Endodermal cell (in vitro differentiated cells): ENCODE measurements at regions not wholly inside any gene's neighbourhood (a gene's known extent, or its start where the extent isn't known, plus 50 kb on each side); places are given as distances from the start of the nearest gene placed in this dataset.

Experiments used
- DNase-seq: peaks from one replicate; pipeline ENCODE4 v3.0.0-alpha.2; 2017
- H3K27ac ChIP-seq: 2 replicates; pipeline ENCODE4 v1.5.1; 2013; ENCODE audit warnings: mild to moderate bottlenecking, low read depth, low read length, moderate library complexity
- H3K27me3 ChIP-seq: 2 replicates; pipeline ENCODE4 v1.6.1; 2013; ENCODE audit warnings: mild to moderate bottlenecking, low read length, moderate library complexity; ENCODE audit not compliant: insufficient read depth, control insufficient read depth, poor library complexity, severe bottlenecking
- H3K36me3 ChIP-seq: 2 replicates; pipeline ENCODE4 v1.7.0; 2013; ENCODE audit warnings: mild to moderate bottlenecking, low read length, moderate library complexity; ENCODE audit not compliant: control insufficient read depth, insufficient read depth
- H3K4me1 ChIP-seq: one replicate; pipeline ENCODE4 v1.7.0; 2013; ENCODE audit warnings: low read length; ENCODE audit not compliant: control insufficient read depth, insufficient read depth
- H3K4me3 ChIP-seq: 2 replicates; pipeline ENCODE4 v1.5.1; 2013; ENCODE audit warnings: mild to moderate bottlenecking, low read length, moderate library complexity
- H3K9ac ChIP-seq: 2 replicates; pipeline ENCODE4 v1.6.1; 2013; ENCODE audit warnings: mild to moderate bottlenecking, low read length, moderate library complexity; ENCODE audit not compliant: poor library complexity, severe bottlenecking; ENCODE audit errors: extremely low read depth
- H3K9me3 ChIP-seq: 2 replicates; pipeline ENCODE4 v1.6.1; 2013; ENCODE audit warnings: mild to moderate bottlenecking, low read length, moderate library complexity; ENCODE audit not compliant: control insufficient read depth
- H3K27ac Mint-ChIP-seq: 2 replicates; pipeline ENCODE4 v1.8.0; 2020; ENCODE audit warnings: mixed read lengths
- H3K27me3 Mint-ChIP-seq: 2 replicates; pipeline ENCODE4 v1.8.0; 2021; ENCODE audit warnings: mild to moderate bottlenecking, mixed read lengths; ENCODE audit not compliant: insufficient read depth
- H3K36me3 Mint-ChIP-seq: 2 replicates; pipeline ENCODE4 v1.8.0; 2020; ENCODE audit warnings: low read depth, mixed read lengths
- H3K4me1 Mint-ChIP-seq: 2 replicates; pipeline ENCODE4 v1.8.0; 2020; ENCODE audit warnings: mixed read lengths
- H3K4me3 Mint-ChIP-seq: 2 replicates; pipeline ENCODE4 v1.8.0; 2020; ENCODE audit warnings: mild to moderate bottlenecking, moderate library complexity, mixed read lengths
- H3K9me3 Mint-ChIP-seq: 2 replicates; pipeline ENCODE4 v1.8.0; 2020; ENCODE audit warnings: mild to moderate bottlenecking, mixed read lengths
- WGBS, 2 experiments: methylation state at CpG; one replicate each; pipeline versions ENCODE4 v1.1.5 to v1.1.7; 2013; ENCODE audit warnings: missing lambda C conversion rate in 2 of 2, mixed read lengths in 1 of 2; ENCODE audit not compliant: insufficient coverage in 1 of 2, insufficient read length in 1 of 2; 5-methylcytosine and 5-hydroxymethylcytosine counted together
- TF ChIP-seq, protein P1 (sequence below): fragments of 200-600 bp; sonication (generic); conservative IDR thresholded peaks from 2 replicates; pipeline ENCODE4 v1.5.0; 2021; ENCODE audit warnings: antibody characterized with exemption, mild to moderate bottlenecking

DNA sequence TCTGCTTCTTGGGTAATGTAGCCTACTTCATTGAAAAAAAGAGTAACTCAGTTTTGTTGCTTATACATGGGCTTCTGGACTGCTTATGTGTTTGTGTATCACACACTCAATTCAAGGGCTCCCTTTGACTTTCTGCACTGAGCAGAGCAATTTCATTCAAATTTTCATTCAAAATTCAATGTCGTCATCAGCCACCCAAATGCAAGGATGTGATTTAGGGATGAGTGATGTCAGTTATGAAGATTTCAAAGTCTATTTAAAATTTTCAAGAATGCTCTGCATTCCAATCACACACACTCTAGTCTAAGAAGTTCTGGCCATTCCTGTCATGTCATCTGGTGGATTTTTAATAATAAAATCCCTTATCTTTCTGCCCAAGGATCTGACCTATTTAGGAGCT is 344.5 kb upstream of the ZFP64 start:
- Histone ChIP-seq H3K4me3 (no peak overlapping the region), H3K9ac (no peak overlapping the region), H3K4me1 (no peaks in the 10 kb centered on the region), H3K27ac (no peak overlapping the region), H3K27me3 (no peaks in the 10 kb centered on the region), H3K36me3 (no peaks in the 10 kb centered on the region), H3K9me3 (no peaks in the 10 kb centered on the region)
- Mint-ChIP-seq H3K4me1 (no peaks in the 10 kb centered on the region), H3K9me3 (peaks cover 4% of the 10 kb centered on the region), H3K4me3 (no peak overlapping the region), H3K36me3 (no peaks in the 10 kb centered on the region), H3K27me3 (no peaks in the 10 kb centered on the region), H3K27ac (no peak overlapping the region)
- DNase-seq: no peak
- WGBS, 2 experiments: no CpG with 5 or more reads among the region's 1 CpG
- TF ChIP-seq, protein P1, sequence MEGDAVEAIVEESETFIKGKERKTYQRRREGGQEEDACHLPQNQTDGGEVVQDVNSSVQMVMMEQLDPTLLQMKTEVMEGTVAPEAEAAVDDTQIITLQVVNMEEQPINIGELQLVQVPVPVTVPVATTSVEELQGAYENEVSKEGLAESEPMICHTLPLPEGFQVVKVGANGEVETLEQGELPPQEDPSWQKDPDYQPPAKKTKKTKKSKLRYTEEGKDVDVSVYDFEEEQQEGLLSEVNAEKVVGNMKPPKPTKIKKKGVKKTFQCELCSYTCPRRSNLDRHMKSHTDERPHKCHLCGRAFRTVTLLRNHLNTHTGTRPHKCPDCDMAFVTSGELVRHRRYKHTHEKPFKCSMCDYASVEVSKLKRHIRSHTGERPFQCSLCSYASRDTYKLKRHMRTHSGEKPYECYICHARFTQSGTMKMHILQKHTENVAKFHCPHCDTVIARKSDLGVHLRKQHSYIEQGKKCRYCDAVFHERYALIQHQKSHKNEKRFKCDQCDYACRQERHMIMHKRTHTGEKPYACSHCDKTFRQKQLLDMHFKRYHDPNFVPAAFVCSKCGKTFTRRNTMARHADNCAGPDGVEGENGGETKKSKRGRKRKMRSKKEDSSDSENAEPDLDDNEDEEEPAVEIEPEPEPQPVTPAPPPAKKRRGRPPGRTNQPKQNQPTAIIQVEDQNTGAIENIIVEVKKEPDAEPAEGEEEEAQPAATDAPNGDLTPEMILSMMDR: no peak

DNA sequence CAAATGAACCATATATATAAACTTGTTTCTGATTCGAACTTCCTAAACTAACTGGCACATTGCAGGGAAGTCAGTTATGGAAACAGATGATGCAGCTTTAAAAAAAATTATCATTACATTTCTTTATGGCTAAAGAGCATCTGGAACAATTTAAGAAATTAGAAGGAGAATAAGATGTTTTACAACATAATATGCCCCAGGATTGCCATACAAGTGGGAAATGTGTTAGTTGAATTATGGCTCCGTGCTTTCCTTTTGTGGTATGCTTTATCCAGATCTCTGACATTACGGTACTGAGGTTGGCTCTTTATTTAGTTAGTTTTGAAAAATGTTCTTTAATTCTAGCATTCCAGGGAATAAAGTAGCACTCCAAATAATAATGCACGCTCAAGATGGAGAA is 343.0 kb upstream of the ZFP64 start:
- TF ChIP-seq, protein P1: no peak
- DNase-seq: no peak
- Histone ChIP-seq H3K4me1 (no peaks in the 10 kb centered on the region), H3K9me3 (no peaks in the 10 kb centered on the region), H3K9ac (no peak overlapping the region), H3K4me3 (no peak overlapping the region), H3K36me3 (no peaks in the 10 kb centered on the region), H3K27ac (no peak overlapping the region), H3K27me3 (no peaks in the 10 kb centered on the region)
- no peaks in the 10 kb centered on the region for H3K36me3 Mint-ChIP-seq
- H3K4me1 Mint-ChIP-seq: no peaks in the 10 kb centered on the region
- no peaks in the 10 kb centered on the region for H3K27me3 Mint-ChIP-seq
- H3K27ac Mint-ChIP-seq: no peak overlapping the region
- peaks cover 4% of the 10 kb centered on the region for H3K9me3 Mint-ChIP-seq
- H3K4me3 Mint-ChIP-seq: no peak overlapping the region
- 100% methylated on average over 1 to 3 of the region's 4 CpGs for WGBS, 2 experiments

DNA sequence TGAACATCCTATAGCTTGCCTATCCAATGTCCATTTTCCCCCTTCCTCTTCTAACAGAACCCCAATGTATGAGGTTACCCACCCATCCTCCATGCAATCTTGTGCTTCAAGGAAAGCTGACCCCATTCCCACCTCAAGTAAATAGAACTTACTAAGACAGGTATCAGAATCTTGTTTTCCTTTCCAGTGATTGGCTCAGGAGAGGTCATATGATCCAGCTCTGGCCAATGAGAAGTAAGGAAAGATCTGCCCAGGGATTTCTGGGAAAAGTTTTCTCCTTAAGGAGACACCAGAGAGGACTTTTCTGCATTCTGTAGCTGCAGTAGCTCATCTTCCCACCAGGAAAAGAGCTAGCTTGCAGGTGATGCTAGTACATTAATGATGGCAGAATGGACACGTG is 341.8 kb upstream of the ZFP64 start:
- no peak overlapping the region for H3K27ac Mint-ChIP-seq
- no peak overlapping the region for H3K4me3 ChIP-seq
- H3K27ac ChIP-seq: no peak overlapping the region
- H3K27me3 Mint-ChIP-seq: no peaks in the 10 kb centered on the region
- DNase-seq: no peak
- no peaks in the 10 kb centered on the region for H3K4me1 ChIP-seq
- WGBS, 2 experiments: 90 to 96% methylated on average over 1 of the region's 1 CpG
- no peaks in the 10 kb centered on the region for H3K36me3 Mint-ChIP-seq
- no peak overlapping the region for H3K9ac ChIP-seq
- no peaks in the 10 kb centered on the region for H3K36me3 ChIP-seq
- no peaks in the 10 kb centered on the region for H3K9me3 ChIP-seq
- H3K4me3 Mint-ChIP-seq: no peak overlapping the region
- TF ChIP-seq, protein P1: no peak
- H3K27me3 ChIP-seq: no peaks in the 10 kb centered on the region
- peaks cover 4% of the 10 kb centered on the region for H3K9me3 Mint-ChIP-seq
- no peaks in the 10 kb centered on the region for H3K4me1 Mint-ChIP-seq
